ENCODE measurements at regions not wholly inside any gene's neighbourhood (a gene's known extent, or its start where the extent isn't known, plus 50 kb on each side); places are given as distances from the start of the nearest gene placed in this dataset.

DNA sequence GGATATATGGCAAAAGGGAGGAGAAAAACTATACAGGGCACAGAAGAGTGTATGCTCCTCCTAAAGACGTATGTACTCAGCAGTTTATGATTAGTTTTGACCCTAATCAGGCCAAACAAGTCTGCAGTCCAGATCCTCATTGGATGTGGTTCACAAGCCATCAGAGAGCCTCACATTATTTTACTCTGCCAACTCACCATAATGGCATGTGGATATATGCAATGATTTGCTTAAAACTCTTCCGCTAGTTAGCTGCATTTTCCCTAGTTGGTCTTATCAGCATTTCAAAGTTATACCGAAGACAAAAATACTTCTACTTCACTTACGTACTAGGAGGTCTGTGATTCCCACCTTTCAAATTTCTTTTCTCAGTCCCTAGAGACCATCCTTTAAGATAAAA is 198.4 kb downstream of the CMPK2 start:
- TF ChIP-seq, protein P1, sequence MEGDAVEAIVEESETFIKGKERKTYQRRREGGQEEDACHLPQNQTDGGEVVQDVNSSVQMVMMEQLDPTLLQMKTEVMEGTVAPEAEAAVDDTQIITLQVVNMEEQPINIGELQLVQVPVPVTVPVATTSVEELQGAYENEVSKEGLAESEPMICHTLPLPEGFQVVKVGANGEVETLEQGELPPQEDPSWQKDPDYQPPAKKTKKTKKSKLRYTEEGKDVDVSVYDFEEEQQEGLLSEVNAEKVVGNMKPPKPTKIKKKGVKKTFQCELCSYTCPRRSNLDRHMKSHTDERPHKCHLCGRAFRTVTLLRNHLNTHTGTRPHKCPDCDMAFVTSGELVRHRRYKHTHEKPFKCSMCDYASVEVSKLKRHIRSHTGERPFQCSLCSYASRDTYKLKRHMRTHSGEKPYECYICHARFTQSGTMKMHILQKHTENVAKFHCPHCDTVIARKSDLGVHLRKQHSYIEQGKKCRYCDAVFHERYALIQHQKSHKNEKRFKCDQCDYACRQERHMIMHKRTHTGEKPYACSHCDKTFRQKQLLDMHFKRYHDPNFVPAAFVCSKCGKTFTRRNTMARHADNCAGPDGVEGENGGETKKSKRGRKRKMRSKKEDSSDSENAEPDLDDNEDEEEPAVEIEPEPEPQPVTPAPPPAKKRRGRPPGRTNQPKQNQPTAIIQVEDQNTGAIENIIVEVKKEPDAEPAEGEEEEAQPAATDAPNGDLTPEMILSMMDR (conservative IDR thresholded peaks at IDR 0.05; ENCODE audit: low read length): no peak
- no peak for TF ChIP-seq EZH2phosphoT487 (IDR thresholded peaks at IDR 0.05; ENCODE audit: borderline replicate concordance)

Data from Loucy (cell line).